ENCODE measurements at regions not wholly inside any gene's neighbourhood (a gene's known extent, or its start where the extent isn't known, plus 50 kb on each side); places are given as distances from the start of the nearest gene placed in this dataset.

DNA sequence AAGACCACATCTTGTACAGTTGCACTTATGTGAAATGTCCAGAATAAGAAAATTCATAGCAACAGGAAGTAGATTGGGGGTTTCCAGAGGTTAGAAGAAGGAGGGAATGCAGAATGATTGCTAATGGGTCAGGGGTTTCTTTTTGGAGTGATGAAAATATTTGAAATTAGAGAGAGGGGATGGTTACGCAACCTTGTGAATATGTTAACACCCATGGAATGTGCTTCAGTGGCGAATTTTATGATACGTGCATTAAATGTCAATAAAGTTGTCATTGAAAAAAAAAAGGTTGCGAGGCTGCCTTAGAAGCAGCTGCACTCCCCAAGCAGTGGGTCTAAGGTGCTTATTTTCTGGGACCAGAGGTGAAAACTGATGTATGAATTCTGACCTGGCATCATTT is 64.4 kb upstream of the SUB1 start:
- DNase-seq (ENCODE audit: low read depth, low spot score): no peak
- no peak overlapping the region for H3K4me3 ChIP-seq (ENCODE audit: low read depth, low read length)
- TF ChIP-seq, protein P1, sequence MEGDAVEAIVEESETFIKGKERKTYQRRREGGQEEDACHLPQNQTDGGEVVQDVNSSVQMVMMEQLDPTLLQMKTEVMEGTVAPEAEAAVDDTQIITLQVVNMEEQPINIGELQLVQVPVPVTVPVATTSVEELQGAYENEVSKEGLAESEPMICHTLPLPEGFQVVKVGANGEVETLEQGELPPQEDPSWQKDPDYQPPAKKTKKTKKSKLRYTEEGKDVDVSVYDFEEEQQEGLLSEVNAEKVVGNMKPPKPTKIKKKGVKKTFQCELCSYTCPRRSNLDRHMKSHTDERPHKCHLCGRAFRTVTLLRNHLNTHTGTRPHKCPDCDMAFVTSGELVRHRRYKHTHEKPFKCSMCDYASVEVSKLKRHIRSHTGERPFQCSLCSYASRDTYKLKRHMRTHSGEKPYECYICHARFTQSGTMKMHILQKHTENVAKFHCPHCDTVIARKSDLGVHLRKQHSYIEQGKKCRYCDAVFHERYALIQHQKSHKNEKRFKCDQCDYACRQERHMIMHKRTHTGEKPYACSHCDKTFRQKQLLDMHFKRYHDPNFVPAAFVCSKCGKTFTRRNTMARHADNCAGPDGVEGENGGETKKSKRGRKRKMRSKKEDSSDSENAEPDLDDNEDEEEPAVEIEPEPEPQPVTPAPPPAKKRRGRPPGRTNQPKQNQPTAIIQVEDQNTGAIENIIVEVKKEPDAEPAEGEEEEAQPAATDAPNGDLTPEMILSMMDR (IDR thresholded peaks at IDR 0.05; ENCODE audit: low read depth, low read length): no peak
- in situ Hi-C loops (cut with HindIII; ENCODE audit: low sequenced_read_pairs): no loop called here

DNA sequence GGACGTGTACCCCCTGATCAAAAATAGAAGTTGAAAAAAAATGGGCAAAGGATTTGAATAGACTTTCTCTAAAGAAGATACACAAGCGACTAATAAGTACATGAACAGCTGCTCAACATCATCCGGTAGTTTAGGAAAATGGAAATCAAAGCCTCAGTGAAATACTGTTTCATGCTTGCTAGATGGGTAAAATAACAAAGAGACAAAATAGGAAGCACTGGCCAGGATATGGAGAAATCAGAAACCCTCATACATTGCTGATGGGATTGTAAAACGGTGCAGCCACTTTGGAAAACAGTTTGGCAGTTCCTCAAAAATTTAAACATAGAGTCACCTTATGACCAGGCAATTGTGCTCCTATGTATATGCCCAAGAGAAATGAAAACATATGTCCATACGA is 65.0 kb upstream of the SUB1 start:
- no peak for DNase-seq (ENCODE audit: low read depth, low spot score)
- no peak overlapping the region for H3K4me3 ChIP-seq (ENCODE audit: low read depth, low read length)
- TF ChIP-seq, protein P1 (IDR thresholded peaks at IDR 0.05; ENCODE audit: low read depth, low read length): no peak
- in situ Hi-C loops (cut with HindIII; ENCODE audit: low sequenced_read_pairs): no loop called here

DNA sequence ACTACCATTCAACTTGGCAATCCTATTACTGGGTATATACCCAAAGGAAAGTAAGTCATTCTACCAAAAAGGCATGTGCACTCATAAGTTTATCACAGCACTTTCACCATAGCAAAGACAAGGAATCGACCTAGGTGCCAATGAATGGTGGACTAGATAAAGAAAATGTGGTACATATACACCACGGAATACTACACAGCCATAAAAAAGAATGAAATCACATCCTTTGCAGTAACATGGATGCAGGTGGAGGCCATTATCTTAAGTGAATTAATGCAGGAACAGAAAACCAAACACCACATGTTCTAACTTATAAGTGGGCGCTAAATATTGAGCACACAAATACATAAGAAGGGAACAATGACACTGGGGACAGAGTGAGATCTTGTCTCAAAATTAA is 65.8 kb upstream of the SUB1 start:
- TF ChIP-seq, protein P1 (IDR thresholded peaks at IDR 0.05; ENCODE audit: low read depth, low read length): no peak
- no peak for DNase-seq (ENCODE audit: low read depth, low spot score)
- no peak overlapping the region for H3K4me3 ChIP-seq (ENCODE audit: low read depth, low read length)
- in situ Hi-C loops (cut with HindIII; ENCODE audit: low sequenced_read_pairs): no loop called here

DNA sequence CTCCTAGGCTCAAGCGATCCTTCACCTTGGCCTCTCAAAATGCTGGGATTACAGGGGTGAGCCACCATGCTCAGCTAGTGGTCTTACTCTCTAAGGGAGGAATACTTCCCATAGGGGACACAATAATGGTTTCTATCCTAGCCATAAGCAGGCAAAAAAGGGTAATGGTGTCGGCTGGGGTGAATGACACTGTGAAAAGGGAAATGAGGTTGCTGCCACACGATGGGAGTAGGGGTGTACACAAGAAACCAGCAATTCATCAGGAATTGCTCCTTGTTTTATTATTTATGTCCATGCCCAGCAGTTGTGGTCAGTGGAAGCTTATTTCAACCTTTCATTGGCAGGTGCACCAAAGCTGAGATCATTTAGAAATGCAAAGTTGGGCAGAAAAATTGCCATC is 70.3 kb upstream of the ZFR start:
- in situ Hi-C loops (cut with HindIII; ENCODE audit: low sequenced_read_pairs): no loop called here
- H3K4me3 ChIP-seq (ENCODE audit: low read depth, low read length): no peak overlapping the region
- TF ChIP-seq, protein P1 (IDR thresholded peaks at IDR 0.05; ENCODE audit: low read depth, low read length): no peak
- no peak for DNase-seq (ENCODE audit: low read depth, low spot score)

DNA sequence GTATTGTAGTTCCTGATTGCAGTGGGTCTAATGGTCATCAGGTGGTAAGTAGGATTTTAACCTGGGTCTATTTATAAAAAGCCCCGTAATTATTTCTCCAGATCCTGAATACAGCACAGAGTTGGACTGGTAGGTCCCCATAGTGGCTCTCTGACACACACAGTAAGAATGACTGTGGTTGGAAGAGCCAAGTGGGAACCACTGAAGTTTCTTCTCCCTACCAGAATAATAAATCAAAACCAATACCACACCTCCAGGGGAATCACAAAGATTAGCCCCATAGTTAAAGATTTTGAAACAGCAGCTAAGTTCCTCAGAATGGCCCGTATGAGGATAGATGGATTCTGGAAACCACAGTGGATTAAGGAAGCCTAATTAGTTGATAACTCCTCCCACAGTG is 68.4 kb upstream of the ZFR start:
- TF ChIP-seq, protein P1 (IDR thresholded peaks at IDR 0.05; ENCODE audit: low read depth, low read length): no peak
- no peak for DNase-seq (ENCODE audit: low read depth, low spot score)
- in situ Hi-C loops (cut with HindIII; ENCODE audit: low sequenced_read_pairs): no loop called here
- no peak overlapping the region for H3K4me3 ChIP-seq (ENCODE audit: low read depth, low read length)

DNA sequence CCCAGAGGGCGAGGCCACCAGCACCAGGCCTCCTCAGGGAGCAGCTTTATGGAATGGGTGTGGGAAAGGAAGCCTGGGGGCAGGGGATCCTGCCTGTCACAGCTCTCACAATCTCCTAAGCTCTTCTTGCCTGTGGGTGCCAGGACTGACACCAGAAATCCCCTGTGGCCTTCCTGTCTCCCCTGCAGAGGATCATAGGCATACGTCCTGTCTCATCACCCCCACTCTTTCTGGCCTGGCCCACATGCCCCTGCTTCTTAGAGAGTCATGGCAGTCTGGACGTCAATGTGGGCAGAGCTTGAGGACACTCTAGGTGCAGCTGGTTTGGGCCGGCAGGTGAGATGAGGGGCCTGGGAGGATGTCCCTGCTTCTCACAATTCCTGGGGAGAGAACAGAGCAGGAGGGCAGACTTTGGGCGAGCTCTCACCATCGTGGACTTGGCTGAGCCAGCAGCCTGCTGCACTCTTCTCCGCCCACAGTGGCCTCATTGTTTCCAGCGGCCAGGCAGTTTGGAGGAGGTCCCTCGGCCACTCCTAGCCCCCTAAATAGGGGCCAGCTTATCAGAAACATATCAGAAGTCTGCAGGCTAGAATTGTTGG is 67.3 kb upstream of the ZFR start:
- DNase-seq (ENCODE audit: low read depth, low spot score): no peak

More for the DNA sequence above, 67.3 kb upstream of the ZFR start:
- TF ChIP-seq, protein P1 (IDR thresholded peaks at IDR 0.05; ENCODE audit: low read depth, low read length): no peak
- in situ Hi-C loops (cut with HindIII; ENCODE audit: low sequenced_read_pairs): no loop called here
- H3K4me3 ChIP-seq (ENCODE audit: low read depth, low read length): no peak overlapping the region

Measured in astrocyte of the spinal cord (primary cell).